ENCODE measurements at regions not wholly inside any gene's neighbourhood (a gene's known extent, or its start where the extent isn't known, plus 50 kb on each side); places are given as distances from the start of the nearest gene placed in this dataset.
"Not testable (repeated sequence)": the region's sequence is repeated elsewhere in the genome, so short reads cannot be mapped to it uniquely, and the experiment has no call there.

DNA sequence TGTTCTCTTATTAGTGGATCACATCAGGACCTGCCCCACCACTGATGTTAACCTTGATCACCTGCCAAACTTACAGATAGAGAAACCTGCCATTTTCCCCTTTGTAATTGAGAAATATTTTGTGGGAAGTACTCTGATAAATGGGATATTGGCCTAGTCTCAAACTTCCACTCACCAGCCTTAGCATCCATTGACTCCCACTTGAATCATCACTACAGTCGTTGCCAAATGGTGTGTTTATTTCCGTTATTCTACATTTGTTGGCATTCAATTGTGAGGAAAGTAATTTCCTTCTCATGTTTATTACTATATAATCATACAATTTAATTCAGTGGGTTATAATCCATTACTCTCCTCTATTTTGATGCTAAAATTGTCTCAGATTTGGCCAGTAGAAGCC is 156.4 kb upstream of the CXCL13 start:
- no peaks in the 10 kb centered on the region for H3K4me1 Mint-ChIP-seq (ENCODE audit: unreplicated experiment)
- H3K9me3 Mint-ChIP-seq (ENCODE audit: unreplicated experiment) = no peaks in the 10 kb centered on the region
- no peaks in the 10 kb centered on the region for H3K27me3 Mint-ChIP-seq (ENCODE audit: unreplicated experiment)
- no peak overlapping the region for H3K27ac Mint-ChIP-seq (ENCODE audit: unreplicated experiment)
- TF ChIP-seq CTCF (IDR thresholded peaks at IDR 0.05; ENCODE audit: unreplicated experiment) = no peak
- no peak for DNase-seq (ENCODE audit: low spot score)
- no peak overlapping the region for H3K4me3 Mint-ChIP-seq (ENCODE audit: unreplicated experiment)
- no peaks in the 10 kb centered on the region for H3K36me3 Mint-ChIP-seq (ENCODE audit: low read depth, unreplicated experiment)

- DNase-seq (ENCODE audit: low spot score) = no peak
- no peaks in the 10 kb centered on the region for H3K27me3 Mint-ChIP-seq (ENCODE audit: unreplicated experiment)
- no peak overlapping the region for H3K4me3 Mint-ChIP-seq (ENCODE audit: unreplicated experiment)
- H3K4me1 Mint-ChIP-seq (ENCODE audit: unreplicated experiment) = no peaks in the 10 kb centered on the region
- no peak overlapping the region for H3K27ac Mint-ChIP-seq (ENCODE audit: unreplicated experiment)
- no peaks in the 10 kb centered on the region for H3K9me3 Mint-ChIP-seq (ENCODE audit: unreplicated experiment)
- TF ChIP-seq CTCF (IDR thresholded peaks at IDR 0.05; ENCODE audit: unreplicated experiment) = no peak
- H3K36me3 Mint-ChIP-seq (ENCODE audit: low read depth, unreplicated experiment) = no peaks in the 10 kb centered on the region
Observed at GRCh38 chr4:77450006-77450405, 155.6 kb upstream of the CXCL13 start.

DNA sequence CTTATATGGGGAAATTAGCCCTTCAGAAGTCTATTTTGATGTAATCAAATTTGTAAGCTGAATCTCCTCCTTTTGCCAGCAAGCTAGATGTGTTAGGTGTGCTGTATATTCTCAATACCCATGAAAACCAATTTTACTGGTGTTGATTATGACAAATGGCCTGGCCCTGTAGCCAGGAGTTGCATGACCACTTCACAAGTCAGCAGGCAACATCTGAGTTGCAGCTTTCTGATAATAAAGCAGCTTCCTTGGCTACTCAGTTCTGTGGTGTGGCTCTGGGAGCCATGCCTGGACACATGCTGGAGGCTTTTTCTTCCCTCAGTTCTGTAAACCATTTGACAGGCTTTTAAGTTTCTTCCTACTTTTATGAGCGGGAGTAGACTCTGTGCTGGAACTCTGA is 154.1 kb upstream of the CXCL13 start:
- H3K36me3 Mint-ChIP-seq (ENCODE audit: low read depth, unreplicated experiment) = no peaks in the 10 kb centered on the region
- no peaks in the 10 kb centered on the region for H3K4me1 Mint-ChIP-seq (ENCODE audit: unreplicated experiment)
- H3K27ac Mint-ChIP-seq (ENCODE audit: unreplicated experiment) = no peak overlapping the region
- H3K9me3 Mint-ChIP-seq (ENCODE audit: unreplicated experiment) = no peaks in the 10 kb centered on the region
- DNase-seq (ENCODE audit: low spot score) = no peak
- TF ChIP-seq CTCF (IDR thresholded peaks at IDR 0.05; ENCODE audit: unreplicated experiment) = no peak
- H3K4me3 Mint-ChIP-seq (ENCODE audit: unreplicated experiment) = no peak overlapping the region
- H3K27me3 Mint-ChIP-seq (ENCODE audit: unreplicated experiment) = no peaks in the 10 kb centered on the region

- H3K4me1 Mint-ChIP-seq (ENCODE audit: unreplicated experiment); H3K4me3 Mint-ChIP-seq (ENCODE audit: unreplicated experiment); H3K9me3 Mint-ChIP-seq (ENCODE audit: unreplicated experiment); H3K36me3 Mint-ChIP-seq (ENCODE audit: low read depth, unreplicated experiment); DNase-seq (ENCODE audit: low spot score); H3K27me3 Mint-ChIP-seq (ENCODE audit: unreplicated experiment); H3K27ac Mint-ChIP-seq (ENCODE audit: unreplicated experiment): not testable (repeated sequence)
Observed at GRCh38 chr4:77452117-77452516, 153.5 kb upstream of the CXCL13 start.

- no peak for DNase-seq (ENCODE audit: low spot score)
- H3K27me3 Mint-ChIP-seq (ENCODE audit: unreplicated experiment) = no peaks in the 10 kb centered on the region
Observed at GRCh38 chr4:77453911-77454310, 151.7 kb upstream of the CXCL13 start.

More at GRCh38 chr4:77453911-77454310, 151.7 kb upstream of the CXCL13 start:
- Mint-ChIP-seq H3K36me3 (ENCODE audit: low read depth, unreplicated experiment) (no peaks in the 10 kb centered on the region), H3K4me3 (ENCODE audit: unreplicated experiment) (no peak overlapping the region), H3K9me3 (ENCODE audit: unreplicated experiment) (no peaks in the 10 kb centered on the region), H3K4me1 (ENCODE audit: unreplicated experiment) (no peaks in the 10 kb centered on the region), H3K27ac (ENCODE audit: unreplicated experiment) (no peak overlapping the region)
- TF ChIP-seq CTCF (IDR thresholded peaks at IDR 0.05; ENCODE audit: unreplicated experiment) = no peak

Measured in endothelial cell (in vitro differentiated cells).